Testis (tissue), 2 donors: ENCODE measurements at regions not wholly inside any gene's neighbourhood (a gene's known extent, or its start where the extent isn't known, plus 50 kb on each side); places are given as distances from the start of the nearest gene placed in this dataset.

ENCODE experiments used
- CTCF ChIP-seq, 3 experiments: fragments of 450-650 bp in 2 of 3; fragments of 200-600 bp in 1 of 3; sonication (generic) in 1 of 3; IDR thresholded peaks; one replicate each; pipeline ENCODE4 v1.5.1; 2016 to 2019; ENCODE audit warnings: antibody characterized with exemption in 3 of 3, mild to moderate bottlenecking in 2 of 3, moderate library complexity in 1 of 3
- POLR2A ChIP-seq: fragments of 450-650 bp; IDR thresholded peaks from one replicate; pipeline ENCODE4 v1.6.1; 2017; ENCODE audit warnings: antibody characterized with exemption, mild to moderate bottlenecking, moderate library complexity

- TF ChIP-seq CTCF (IDR thresholded peaks at IDR 0.05) (no peak), POLR2A (no peak)
Observed at GRCh38 chr13:73677048-73677601, 457.1 kb downstream of the KLF12 start.
